ENCODE measurements at regions not wholly inside any gene's neighbourhood (a gene's known extent, or its start where the extent isn't known, plus 50 kb on each side); places are given as distances from the start of the nearest gene placed in this dataset.
"Not testable (repeated sequence)": the region's sequence is repeated elsewhere in the genome, so short reads cannot be mapped to it uniquely, and the experiment has no call there.

DNA sequence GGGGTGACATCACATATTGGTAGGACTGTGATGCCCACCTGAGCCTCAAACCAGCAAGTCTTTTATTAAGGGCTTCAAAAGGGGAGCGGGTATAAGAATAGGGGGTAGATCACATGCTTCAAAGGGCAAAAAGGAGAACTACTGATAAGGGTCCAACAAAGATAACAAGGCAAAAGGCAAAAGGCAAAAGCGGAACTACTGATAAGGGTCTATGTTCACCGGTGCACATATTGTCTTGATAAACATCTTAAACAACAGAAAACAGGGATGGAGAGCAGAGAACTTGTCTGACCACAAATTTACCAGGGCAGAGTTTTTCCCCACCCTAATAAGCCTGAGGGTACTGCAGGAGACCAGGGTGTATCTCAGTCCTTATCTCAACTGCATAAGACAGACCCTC lies 110.7 kb downstream of the RBMX2 start:
- H3K4me1 ChIP-seq (ENCODE audit: control insufficient read depth, insufficient read depth, low read length); H3K4me3 ChIP-seq (ENCODE audit: low read depth, low read length); H3K27me3 ChIP-seq (ENCODE audit: control insufficient read depth, insufficient read depth, low read length); DNase-seq (ENCODE audit: low read depth in 4 of 6, low spot score in 6 of 6); H3K36me3 ChIP-seq (ENCODE audit: control insufficient read depth, insufficient read depth, low read length); H3K9me3 ChIP-seq (ENCODE audit: control insufficient read depth, insufficient read depth, low read length); H3K27ac ChIP-seq (ENCODE audit: low read depth, low read length): not testable (repeated sequence)
- WGBS (ENCODE audit: insufficient coverage) = 100% methylated on average over 1 of the region's 3 CpGs

GRCh38 chrX:130516123-130516522 lies 114.3 kb downstream of the RBMX2 start:
- no peak overlapping the region for H3K27ac ChIP-seq (ENCODE audit: low read depth, low read length)
- no peaks in the 10 kb centered on the region for H3K36me3 ChIP-seq (ENCODE audit: control insufficient read depth, insufficient read depth, low read length)
- WGBS (ENCODE audit: insufficient coverage) = no CpG with 5 or more reads among the region's 1 CpG
- H3K4me3 ChIP-seq (ENCODE audit: low read depth, low read length) = no peak overlapping the region
- H3K4me1 ChIP-seq (ENCODE audit: control insufficient read depth, insufficient read depth, low read length) = no peaks in the 10 kb centered on the region
- DNase-seq (ENCODE audit: low read depth in 4 of 6, low spot score in 6 of 6) = no peak
- H3K9me3 ChIP-seq (ENCODE audit: control insufficient read depth, insufficient read depth, low read length) = no peaks in the 10 kb centered on the region
- no peaks in the 10 kb centered on the region for H3K27me3 ChIP-seq (ENCODE audit: control insufficient read depth, insufficient read depth, low read length)

- Histone ChIP-seq H3K27me3 (ENCODE audit: control insufficient read depth, insufficient read depth, low read length) (no peaks in the 10 kb centered on the region), H3K9me3 (ENCODE audit: control insufficient read depth, insufficient read depth, low read length) (no peaks in the 10 kb centered on the region), H3K4me3 (ENCODE audit: low read depth, low read length) (peak overlapping the region; percentile 50), H3K36me3 (ENCODE audit: control insufficient read depth, insufficient read depth, low read length) (no peaks in the 10 kb centered on the region), H3K4me1 (ENCODE audit: control insufficient read depth, insufficient read depth, low read length) (peaks cover 3% of the 10 kb centered on the region), H3K27ac (ENCODE audit: low read depth, low read length) (no peak overlapping the region)
- DNase-seq (ENCODE audit: low read depth in 4 of 6, low spot score in 6 of 6) = peak in 4 of 6 donors; percentile 23 to 81 (median 52)
- 35% methylated on average over 32 of the region's 42 CpGs for WGBS (ENCODE audit: insufficient coverage)
Measured at GRCh38 chrX:130523460-130524394, 121.9 kb downstream of the RBMX2 start.

GRCh38 chrX:130524476-130525194 lies 122.8 kb downstream of the RBMX2 start:
- H3K36me3 ChIP-seq (ENCODE audit: control insufficient read depth, insufficient read depth, low read length) = no peaks in the 10 kb centered on the region
- no peaks in the 10 kb centered on the region for H3K9me3 ChIP-seq (ENCODE audit: control insufficient read depth, insufficient read depth, low read length)
- H3K27me3 ChIP-seq (ENCODE audit: control insufficient read depth, insufficient read depth, low read length) = no peaks in the 10 kb centered on the region
- whole genome bisulfite sequencing (ENCODE audit: insufficient coverage) = 67% methylated on average over 1 of the region's 6 CpGs
- H3K27ac ChIP-seq (ENCODE audit: low read depth, low read length) = no peak overlapping the region
- H3K4me3 ChIP-seq (ENCODE audit: low read depth, low read length) = no peak overlapping the region
- peaks cover 3% of the 10 kb centered on the region for H3K4me1 ChIP-seq (ENCODE audit: control insufficient read depth, insufficient read depth, low read length)
- no peak for DNase-seq (ENCODE audit: low read depth in 4 of 6, low spot score in 6 of 6)

GRCh38 chrX:130529531-130529930 lies 127.7 kb downstream of the RBMX2 start:
- no peak for DNase-seq (ENCODE audit: low read depth in 4 of 6, low spot score in 6 of 6)
- Histone ChIP-seq H3K27me3 (ENCODE audit: control insufficient read depth, insufficient read depth, low read length) (peaks cover 3% of the 10 kb centered on the region), H3K27ac (ENCODE audit: low read depth, low read length) (no peak overlapping the region), H3K36me3 (ENCODE audit: control insufficient read depth, insufficient read depth, low read length) (no peaks in the 10 kb centered on the region), H3K4me1 (ENCODE audit: control insufficient read depth, insufficient read depth, low read length) (no peaks in the 10 kb centered on the region), H3K9me3 (ENCODE audit: control insufficient read depth, insufficient read depth, low read length) (no peaks in the 10 kb centered on the region), H3K4me3 (ENCODE audit: low read depth, low read length) (no peak overlapping the region)
- 88% methylated on average over 3 of the region's 4 CpGs for WGBS (ENCODE audit: insufficient coverage)

GRCh38 chrX:130531066-130531465 lies 129.3 kb downstream of the RBMX2 start:
- peaks cover 6% of the 10 kb centered on the region for H3K27me3 ChIP-seq (ENCODE audit: control insufficient read depth, insufficient read depth, low read length)
- no peaks in the 10 kb centered on the region for H3K4me1 ChIP-seq (ENCODE audit: control insufficient read depth, insufficient read depth, low read length)
- no peaks in the 10 kb centered on the region for H3K9me3 ChIP-seq (ENCODE audit: control insufficient read depth, insufficient read depth, low read length)
- H3K27ac ChIP-seq (ENCODE audit: low read depth, low read length) = no peak overlapping the region
- H3K4me3 ChIP-seq (ENCODE audit: low read depth, low read length) = no peak overlapping the region
- no peak for DNase-seq (ENCODE audit: low read depth in 4 of 6, low spot score in 6 of 6)
- H3K36me3 ChIP-seq (ENCODE audit: control insufficient read depth, insufficient read depth, low read length) = no peaks in the 10 kb centered on the region

DNA sequence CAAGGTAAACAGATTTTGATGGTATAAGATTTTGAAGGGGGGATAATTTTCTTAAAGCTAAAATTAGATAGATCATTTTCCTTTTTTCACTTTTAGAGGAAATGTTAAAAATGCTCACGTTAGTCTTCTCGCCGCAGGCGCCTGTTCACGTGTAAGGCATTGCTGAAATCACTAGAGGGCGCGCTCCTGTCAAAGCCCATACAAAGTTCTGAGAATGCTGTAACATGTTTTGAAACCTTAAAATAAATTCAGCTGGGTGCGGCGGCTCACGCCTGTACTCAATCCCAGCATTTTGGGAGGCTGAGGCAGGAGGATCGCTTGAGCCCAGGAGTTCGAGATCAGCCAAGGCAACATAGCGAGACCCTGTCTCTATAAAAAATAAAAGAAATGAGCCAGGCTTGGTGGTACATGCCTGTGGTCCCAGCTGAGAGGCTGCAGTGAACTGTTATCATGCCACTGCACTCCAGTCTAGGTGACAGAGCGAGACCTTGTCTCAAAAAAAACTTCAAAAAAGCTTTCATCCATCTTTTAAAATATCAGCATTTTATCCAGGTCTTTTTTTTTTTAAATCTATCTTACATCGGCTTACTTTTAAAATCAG lies 138.0 kb downstream of the RBMX2 start:
- peak in 2 of 6 donors; percentile 53 to 73 for DNase-seq (ENCODE audit: low read depth in 4 of 6, low spot score in 6 of 6)

DNA sequence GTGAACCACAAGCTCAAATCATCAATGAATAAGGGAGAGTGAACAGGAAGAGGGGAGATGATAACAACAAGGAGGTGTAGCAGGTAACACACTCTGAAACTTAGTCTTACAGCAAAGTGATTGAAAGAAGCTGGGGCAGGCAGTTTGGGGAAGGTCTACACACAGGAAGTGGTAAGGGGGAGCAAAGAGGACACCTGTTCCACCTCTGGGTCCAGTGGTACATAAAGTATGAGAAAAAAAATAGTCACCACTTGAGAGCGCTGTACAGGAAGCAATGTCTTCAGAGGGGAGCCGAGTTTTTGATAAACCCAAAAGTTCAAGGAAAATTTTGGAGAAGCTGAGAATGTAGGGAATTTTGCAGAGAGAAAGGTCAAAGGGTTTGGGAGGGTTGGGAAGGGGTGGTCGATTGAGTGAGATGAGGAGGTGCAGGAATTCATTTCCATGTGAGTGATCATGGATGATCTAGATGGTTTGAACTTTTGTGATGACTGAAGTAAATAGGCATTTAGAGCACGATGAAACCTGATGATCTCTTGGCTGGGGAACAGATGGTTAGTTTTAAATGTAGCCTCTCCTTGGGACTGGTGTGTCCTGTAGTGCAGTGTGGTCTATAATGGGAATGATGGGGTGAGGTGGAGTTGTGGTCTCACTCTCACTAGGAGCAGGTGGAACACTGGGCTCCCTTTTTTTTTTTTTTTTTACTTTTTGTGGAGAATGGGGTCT lies 142.0 kb downstream of the RBMX2 start:
- no peak for DNase-seq (ENCODE audit: low read depth in 4 of 6, low spot score in 6 of 6)
- Histone ChIP-seq H3K27ac (ENCODE audit: low read depth, low read length) (no peak overlapping the region), H3K9me3 (ENCODE audit: control insufficient read depth, insufficient read depth, low read length) (no peaks in the 10 kb centered on the region), H3K4me1 (ENCODE audit: control insufficient read depth, insufficient read depth, low read length) (no peaks in the 10 kb centered on the region), H3K36me3 (ENCODE audit: control insufficient read depth, insufficient read depth, low read length) (no peaks in the 10 kb centered on the region), H3K27me3 (ENCODE audit: control insufficient read depth, insufficient read depth, low read length) (peaks cover 6% of the 10 kb centered on the region), H3K4me3 (ENCODE audit: low read depth, low read length) (no peak overlapping the region)
- 62% methylated on average over 4 of the region's 4 CpGs for WGBS (ENCODE audit: insufficient coverage)

More for the DNA sequence above, 138.0 kb downstream of the RBMX2 start:
- 19% methylated on average over 10 of the region's 15 CpGs for WGBS (ENCODE audit: insufficient coverage)
- Histone ChIP-seq H3K4me3 (ENCODE audit: low read depth, low read length) (no peak overlapping the region), H3K27me3 (ENCODE audit: control insufficient read depth, insufficient read depth, low read length) (peaks cover 12% of the 10 kb centered on the region), H3K36me3 (ENCODE audit: control insufficient read depth, insufficient read depth, low read length) (no peaks in the 10 kb centered on the region), H3K9me3 (ENCODE audit: control insufficient read depth, insufficient read depth, low read length) (no peaks in the 10 kb centered on the region), H3K4me1 (ENCODE audit: control insufficient read depth, insufficient read depth, low read length) (no peaks in the 10 kb centered on the region), H3K27ac (ENCODE audit: low read depth, low read length) (no peak overlapping the region)

DNA sequence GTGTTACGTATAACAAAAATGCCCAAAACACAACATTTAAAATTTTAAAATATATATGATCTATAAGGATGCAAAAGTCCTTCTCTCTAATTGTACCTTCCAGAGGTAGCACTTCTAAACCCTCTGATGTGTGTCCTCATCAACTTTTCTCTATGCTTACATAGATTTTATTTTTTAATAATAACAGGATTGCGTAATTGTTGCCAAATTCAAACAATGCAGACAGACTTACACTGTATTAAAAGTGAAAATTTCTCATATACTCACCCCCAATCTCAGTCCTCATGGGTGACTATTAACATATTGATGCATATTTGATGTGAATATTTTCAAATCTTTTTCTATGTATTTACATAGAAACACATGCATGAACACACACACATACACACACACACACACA lies 144.0 kb downstream of the RBMX2 start:
- Histone ChIP-seq H3K36me3 (ENCODE audit: control insufficient read depth, insufficient read depth, low read length) (no peaks in the 10 kb centered on the region), H3K4me3 (ENCODE audit: low read depth, low read length) (no peak overlapping the region), H3K9me3 (ENCODE audit: control insufficient read depth, insufficient read depth, low read length) (no peaks in the 10 kb centered on the region), H3K27ac (ENCODE audit: low read depth, low read length) (no peak overlapping the region), H3K27me3 (ENCODE audit: control insufficient read depth, insufficient read depth, low read length) (peaks cover 2% of the 10 kb centered on the region), H3K4me1 (ENCODE audit: control insufficient read depth, insufficient read depth, low read length) (no peaks in the 10 kb centered on the region)
- WGBS (ENCODE audit: insufficient coverage) = no CpG with 5 or more reads among the region's 2 CpGs
- DNase-seq (ENCODE audit: low read depth in 4 of 6, low spot score in 6 of 6) = no peak

Measured in spinal cord (tissue), 9 donors.